CD4-positive, alpha-beta T cell (primary cell): ENCODE measurements at regions not wholly inside any gene's neighbourhood (a gene's known extent, or its start where the extent isn't known, plus 50 kb on each side); places are given as distances from the start of the nearest gene placed in this dataset.
"Not testable (repeated sequence)": the region's sequence is repeated elsewhere in the genome, so short reads cannot be mapped to it uniquely, and the experiment has no call there.

Source experiments
- ATAC-seq: fragments of 200-7000 bp; cut with Tn5 transposase; one replicate; pipeline ENCODE4 v1.10.0; 2022; ENCODE audit warnings: mild to moderate bottlenecking; ENCODE audit not compliant: poor library complexity
- CTCF ChIA-PET: fragments of 350-600 bp; sonication (Branson Sonifier 250); formaldehyde crosslinking; loops from one replicate; lab custom pipeline; 2021; ENCODE audit warnings: antibody characterized with exemption, inconsistent platforms; lab: Charles Lee
- POLR2A ChIA-PET: fragments of 350-600 bp; sonication (Branson Sonifier 250); formaldehyde crosslinking; loops from one replicate; lab custom pipeline; 2021; ENCODE audit warnings: antibody characterized with exemption, inconsistent platforms; lab: Charles Lee
- DNase-seq, 14 experiments: peaks; one replicate each; pipeline ENCODE4 v3.0.0-alpha.2; 2013 to 2020; ENCODE audit warnings: mixed read lengths in 2 of 14
- H3K27ac ChIP-seq, 2 donors: one replicate each; pipeline versions ENCODE4 v1.5.1 to v1.7.0; 2013; ENCODE audit warnings: low read length in 2 of 2, low read depth in 1 of 2, mild to moderate bottlenecking in 1 of 2
- H3K27me3 ChIP-seq, 2 experiments: 1 replicate in 1 of 2; 2 replicates in 1 of 2; pipeline versions ENCODE4 v1.6.1 to v1.7.0; 2013; ENCODE audit warnings: low read length in 2 of 2, control low read depth in 1 of 2, mild to moderate bottlenecking in 1 of 2, moderate library complexity in 1 of 2; ENCODE audit not compliant: insufficient read depth in 2 of 2, control insufficient read depth in 1 of 2
- H3K36me3 ChIP-seq: one replicate; pipeline ENCODE4 v1.6.1; 2013; ENCODE audit warnings: low read length, control low read depth; ENCODE audit not compliant: insufficient read depth
- H3K4me1 ChIP-seq: one replicate; pipeline ENCODE4 v1.6.1; 2013; ENCODE audit warnings: low read length, control low read depth; ENCODE audit not compliant: insufficient read depth
- H3K4me3 ChIP-seq: one replicate; pipeline ENCODE4 v1.5.1; 2013; ENCODE audit warnings: mild to moderate bottlenecking, low read length, moderate library complexity
- H3K9me3 ChIP-seq, 2 experiments: 1 replicate in 1 of 2; 2 replicates in 1 of 2; pipeline versions ENCODE4 v1.6.1 to v1.7.0; 2013; ENCODE audit warnings: low read length in 2 of 2, mild to moderate bottlenecking in 2 of 2, control low read depth in 1 of 2, moderate library complexity in 1 of 2; ENCODE audit not compliant: control insufficient read depth in 1 of 2, insufficient read depth in 1 of 2
- H3K27ac Mint-ChIP-seq: one replicate; pipeline ENCODE4 v1.8.0; 2020; ENCODE audit warnings: mixed read lengths
- H3K27me3 Mint-ChIP-seq: one replicate; pipeline ENCODE4 v1.8.0; 2021; ENCODE audit warnings: mixed read lengths
- H3K36me3 Mint-ChIP-seq: one replicate; pipeline ENCODE4 v1.8.0; 2021; ENCODE audit warnings: low read depth, mixed read lengths
- H3K4me1 Mint-ChIP-seq: one replicate; pipeline ENCODE4 v1.8.0; 2021; ENCODE audit warnings: low read depth, mixed read lengths
- H3K4me3 Mint-ChIP-seq: one replicate; pipeline ENCODE4 v1.8.0; 2020; ENCODE audit warnings: mild to moderate bottlenecking, mixed read lengths
- H3K9me3 Mint-ChIP-seq: one replicate; pipeline ENCODE4 v1.8.0; 2020; ENCODE audit warnings: mixed read lengths
- CTCF ChIP-seq: fragments of 200-600 bp; IDR thresholded peaks from one replicate; pipeline ENCODE4 v1.8.0; 2022; ENCODE audit warnings: antibody characterized with exemption, mild to moderate bottlenecking
- intact Hi-C, 2 experiments: fragments of 100-400 bp; cut with DNase I in 1 of 2; cut with micrococcal nuclease in 1 of 2; formaldehyde crosslinking; loops; one replicate each; pipeline versions ENCODE4 v1.15.1 to v1.9.0; 2023 to 2025; cut with DNase I, micrococcal nuclease

- no peaks in the 10 kb centered on the region for H3K36me3 ChIP-seq
- H3K27me3 ChIP-seq, result peaks cover 0 to 4% of the 10 kb centered on the region in 2 experiments
- ATAC-seq (no peak), DNase-seq (no peak)
- Mint-ChIP-seq H3K27ac (no peak overlapping the region), H3K36me3 (no peaks in the 10 kb centered on the region), H3K9me3 (no peaks in the 10 kb centered on the region), H3K4me3 (no peak overlapping the region), H3K4me1 (no peaks in the 10 kb centered on the region), H3K27me3 (peaks cover 8% of the 10 kb centered on the region)
- no peak overlapping the region for H3K27ac ChIP-seq
- CTCF ChIA-PET, result no interaction called here
- H3K4me3 ChIP-seq, result no peak overlapping the region
- TF ChIP-seq CTCF, result no peak
- POLR2A ChIA-PET, result no interaction called here
- no peaks in the 10 kb centered on the region for H3K9me3 ChIP-seq
- H3K4me1 ChIP-seq, result no peaks in the 10 kb centered on the region
- intact Hi-C loops, result no loop called here
Observed at GRCh38 chr21:35810431-35810970, 249.8 kb downstream of the SETD4 start.

GRCh38 chr21:35801391-35801790, 258.9 kb downstream of the SETD4 start:
- H3K36me3 Mint-ChIP-seq, result no peaks in the 10 kb centered on the region
- intact Hi-C loops, result no loop called here
- Histone ChIP-seq H3K27me3 (peaks cover 0 to 11% of the 10 kb centered on the region in 2 experiments), H3K9me3 (no peaks in the 10 kb centered on the region), H3K27ac (no peak overlapping the region), H3K4me3 (no peak overlapping the region), H3K36me3 (no peaks in the 10 kb centered on the region), H3K4me1 (no peaks in the 10 kb centered on the region)
- ATAC-seq (no peak), DNase-seq (peak in 1 of 14 experiments; percentile 1)
- H3K4me3 Mint-ChIP-seq, result no peak overlapping the region
- peaks cover 30% of the 10 kb centered on the region for H3K27me3 Mint-ChIP-seq
- H3K9me3 Mint-ChIP-seq, result peaks cover 6% of the 10 kb centered on the region
- no peaks in the 10 kb centered on the region for H3K4me1 Mint-ChIP-seq
- CTCF ChIA-PET, result no interaction called here
- POLR2A ChIA-PET, result no interaction called here
- TF ChIP-seq CTCF, result no peak
- no peak overlapping the region for H3K27ac Mint-ChIP-seq

- DNase-seq, H3K4me3 ChIP-seq, POLR2A ChIA-PET, H3K4me3 Mint-ChIP-seq, H3K36me3 Mint-ChIP-seq, H3K36me3 ChIP-seq, CTCF ChIA-PET, H3K9me3 ChIP-seq, H3K4me1 Mint-ChIP-seq, H3K27ac ChIP-seq, H3K27ac Mint-ChIP-seq, intact Hi-C loops, ATAC-seq, H3K4me1 ChIP-seq, H3K9me3 Mint-ChIP-seq: not testable (repeated sequence)
- peaks cover 0 to 15% of the 10 kb centered on the region in 2 experiments for H3K27me3 ChIP-seq
- H3K27me3 Mint-ChIP-seq, result peaks cover 31% of the 10 kb centered on the region
Observed at GRCh38 chr21:35800796-35801385, 259.4 kb downstream of the SETD4 start.

- Mint-ChIP-seq H3K4me1 (no peaks in the 10 kb centered on the region), H3K27ac (no peak overlapping the region), H3K27me3 (peaks cover 22% of the 10 kb centered on the region), H3K4me3 (no peak overlapping the region), H3K9me3 (no peaks in the 10 kb centered on the region), H3K36me3 (no peaks in the 10 kb centered on the region)
- ChIA-PET POLR2A (no interaction called here), CTCF (no interaction called here)
- H3K9me3 ChIP-seq, result no peaks in the 10 kb centered on the region
- DNase-seq (no peak), ATAC-seq (no peak)
- H3K4me3 ChIP-seq, result no peak overlapping the region
- no peak for TF ChIP-seq CTCF
- intact Hi-C loops, result no loop called here
- no peaks in the 10 kb centered on the region for H3K36me3 ChIP-seq
- H3K4me1 ChIP-seq, result no peaks in the 10 kb centered on the region
- peaks cover 0 to 15% of the 10 kb centered on the region in 2 experiments for H3K27me3 ChIP-seq
- no peak overlapping the region for H3K27ac ChIP-seq
Observed at GRCh38 chr21:35796844-35797243, 263.5 kb downstream of the SETD4 start.

GRCh38 chr21:35794527-35794926, 265.8 kb downstream of the SETD4 start:
- POLR2A ChIA-PET, H3K4me1 ChIP-seq, ATAC-seq, H3K4me3 Mint-ChIP-seq, H3K9me3 Mint-ChIP-seq, H3K27ac ChIP-seq, H3K36me3 ChIP-seq, H3K36me3 Mint-ChIP-seq, DNase-seq, H3K9me3 ChIP-seq, H3K27ac Mint-ChIP-seq, CTCF ChIA-PET, H3K4me1 Mint-ChIP-seq, H3K4me3 ChIP-seq, H3K27me3 ChIP-seq: not testable (repeated sequence)
- peaks cover 17% of the 10 kb centered on the region for H3K27me3 Mint-ChIP-seq
- intact Hi-C loops, result loop anchor here in 1 of 2 experiments (5.0 kb wide), 1 partner anchor 48 kb away; no protein-coding TSS in a partner anchor
